GM21423 (cell line): ENCODE measurements at regions not wholly inside any gene's neighbourhood (a gene's known extent, or its start where the extent isn't known, plus 50 kb on each side); places are given as distances from the start of the nearest gene placed in this dataset.
"Not testable (repeated sequence)": the region's sequence is repeated elsewhere in the genome, so short reads cannot be mapped to it uniquely, and the experiment has no call there.

Experiments used
- ATAC-seq: cut with Tn5 transposase; IDR thresholded peaks from one replicate; pipeline ENCODE4 v1.9.1; 2021; ENCODE audit warnings: mild to moderate bottlenecking, moderate library complexity; ENCODE audit not compliant: unreplicated experiment

- no peak for ATAC-seq
These were observed 172.4 kb downstream of the ABCA8 start for GRCh38 chr17:68782789-68783188.

GRCh38 chr17:68780596-68780995, 174.6 kb downstream of the ABCA8 start:
- no peak for ATAC-seq

- ATAC-seq, result no peak
These were observed 176.5 kb downstream of the ABCA8 start for GRCh38 chr17:68778726-68779125.

- ATAC-seq, result no peak
These were observed 176.9 kb upstream of the FAM20A start for GRCh38 chr17:68777856-68778694.

- no peak for ATAC-seq
These were observed 176.2 kb upstream of the FAM20A start for GRCh38 chr17:68777243-68777855.

- ATAC-seq, result no peak
These were observed 175.3 kb upstream of the FAM20A start for GRCh38 chr17:68776451-68776850.

GRCh38 chr17:68775969-68776368, 174.8 kb upstream of the FAM20A start:
- ATAC-seq, result no peak

GRCh38 chr17:68775318-68775717, 174.2 kb upstream of the FAM20A start:
- no peak for ATAC-seq

- ATAC-seq, result no peak
These were observed 170.8 kb upstream of the FAM20A start for GRCh38 chr17:68771867-68772515.

GRCh38 chr17:68768804-68769203, 167.6 kb upstream of the FAM20A start:
- no peak for ATAC-seq

GRCh38 chr17:68766640-68767039, 165.5 kb upstream of the FAM20A start:
- no peak for ATAC-seq

GRCh38 chr17:68763562-68763961, 162.4 kb upstream of the FAM20A start:
- no peak for ATAC-seq

GRCh38 chr17:68762911-68763310, 161.7 kb upstream of the FAM20A start:
- ATAC-seq, result no peak

GRCh38 chr17:68760141-68760475, 158.9 kb upstream of the FAM20A start:
- no peak for ATAC-seq

GRCh38 chr17:68759343-68760140, 158.4 kb upstream of the FAM20A start:
- peak; percentile 85 for ATAC-seq

- no peak for ATAC-seq
These were observed 157.8 kb upstream of the FAM20A start for GRCh38 chr17:68759002-68759342.

GRCh38 chr17:68757866-68758757, 156.9 kb upstream of the FAM20A start:
- ATAC-seq, result not testable (repeated sequence)

GRCh38 chr17:68753985-68754769, 153.0 kb upstream of the FAM20A start:
- ATAC-seq, result no peak

GRCh38 chr17:68750208-68750562, 149.0 kb upstream of the FAM20A start:
- no peak for ATAC-seq
